ENCODE measurements at regions not wholly inside any gene's neighbourhood (a gene's known extent, or its start where the extent isn't known, plus 50 kb on each side); places are given as distances from the start of the nearest gene placed in this dataset.

DNA sequence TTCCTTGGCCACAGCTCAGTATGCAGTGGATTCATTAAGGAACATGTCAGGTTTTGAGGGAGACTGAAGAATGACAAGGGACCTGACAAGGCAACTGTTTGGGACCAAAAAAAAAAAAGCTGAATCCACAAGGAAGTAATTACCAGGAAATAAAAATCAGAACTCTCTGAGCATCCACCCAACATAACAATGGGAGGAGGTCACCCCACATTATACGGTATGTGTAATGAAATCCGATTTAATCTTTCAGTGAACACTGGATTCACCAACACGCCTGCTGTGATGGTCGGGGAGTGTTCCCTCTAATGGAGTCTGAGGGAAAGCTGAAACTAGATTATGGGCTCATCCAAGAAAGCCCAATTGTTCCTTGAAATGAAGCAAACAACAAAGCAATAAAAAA is 329.3 kb downstream of the ETAA1 start:
- TF ChIP-seq MXI1 (conservative IDR thresholded peaks at IDR 0.05; ENCODE audit: poor library complexity, severe bottlenecking) (no peak), SMC3 (conservative IDR thresholded peaks at IDR 0.05; ENCODE audit: poor library complexity) (no peak), RAD21 (conservative IDR thresholded peaks at IDR 0.05) (no peak), TAF1 (IDR thresholded peaks at IDR 0.05; ENCODE audit: low read depth) (no peak), EZH2 (IDR thresholded peaks at IDR 0.05; ENCODE audit: borderline replicate concordance, insufficient read depth, low read length, poor library complexity, severe bottlenecking) (no peak), POLR2AphosphoS5 (IDR thresholded peaks at IDR 0.05) (no peak), EP300 (conservative IDR thresholded peaks at IDR 0.05; ENCODE audit: poor library complexity, severe bottlenecking) (no peak)
- TF ChIP-seq, protein P1, sequence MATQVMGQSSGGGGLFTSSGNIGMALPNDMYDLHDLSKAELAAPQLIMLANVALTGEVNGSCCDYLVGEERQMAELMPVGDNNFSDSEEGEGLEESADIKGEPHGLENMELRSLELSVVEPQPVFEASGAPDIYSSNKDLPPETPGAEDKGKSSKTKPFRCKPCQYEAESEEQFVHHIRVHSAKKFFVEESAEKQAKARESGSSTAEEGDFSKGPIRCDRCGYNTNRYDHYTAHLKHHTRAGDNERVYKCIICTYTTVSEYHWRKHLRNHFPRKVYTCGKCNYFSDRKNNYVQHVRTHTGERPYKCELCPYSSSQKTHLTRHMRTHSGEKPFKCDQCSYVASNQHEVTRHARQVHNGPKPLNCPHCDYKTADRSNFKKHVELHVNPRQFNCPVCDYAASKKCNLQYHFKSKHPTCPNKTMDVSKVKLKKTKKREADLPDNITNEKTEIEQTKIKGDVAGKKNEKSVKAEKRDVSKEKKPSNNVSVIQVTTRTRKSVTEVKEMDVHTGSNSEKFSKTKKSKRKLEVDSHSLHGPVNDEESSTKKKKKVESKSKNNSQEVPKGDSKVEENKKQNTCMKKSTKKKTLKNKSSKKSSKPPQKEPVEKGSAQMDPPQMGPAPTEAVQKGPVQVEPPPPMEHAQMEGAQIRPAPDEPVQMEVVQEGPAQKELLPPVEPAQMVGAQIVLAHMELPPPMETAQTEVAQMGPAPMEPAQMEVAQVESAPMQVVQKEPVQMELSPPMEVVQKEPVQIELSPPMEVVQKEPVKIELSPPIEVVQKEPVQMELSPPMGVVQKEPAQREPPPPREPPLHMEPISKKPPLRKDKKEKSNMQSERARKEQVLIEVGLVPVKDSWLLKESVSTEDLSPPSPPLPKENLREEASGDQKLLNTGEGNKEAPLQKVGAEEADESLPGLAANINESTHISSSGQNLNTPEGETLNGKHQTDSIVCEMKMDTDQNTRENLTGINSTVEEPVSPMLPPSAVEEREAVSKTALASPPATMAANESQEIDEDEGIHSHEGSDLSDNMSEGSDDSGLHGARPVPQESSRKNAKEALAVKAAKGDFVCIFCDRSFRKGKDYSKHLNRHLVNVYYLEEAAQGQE (IDR thresholded peaks at IDR 0.05; ENCODE audit: borderline replicate concordance) = no peak
- TF ChIP-seq, protein P2, sequence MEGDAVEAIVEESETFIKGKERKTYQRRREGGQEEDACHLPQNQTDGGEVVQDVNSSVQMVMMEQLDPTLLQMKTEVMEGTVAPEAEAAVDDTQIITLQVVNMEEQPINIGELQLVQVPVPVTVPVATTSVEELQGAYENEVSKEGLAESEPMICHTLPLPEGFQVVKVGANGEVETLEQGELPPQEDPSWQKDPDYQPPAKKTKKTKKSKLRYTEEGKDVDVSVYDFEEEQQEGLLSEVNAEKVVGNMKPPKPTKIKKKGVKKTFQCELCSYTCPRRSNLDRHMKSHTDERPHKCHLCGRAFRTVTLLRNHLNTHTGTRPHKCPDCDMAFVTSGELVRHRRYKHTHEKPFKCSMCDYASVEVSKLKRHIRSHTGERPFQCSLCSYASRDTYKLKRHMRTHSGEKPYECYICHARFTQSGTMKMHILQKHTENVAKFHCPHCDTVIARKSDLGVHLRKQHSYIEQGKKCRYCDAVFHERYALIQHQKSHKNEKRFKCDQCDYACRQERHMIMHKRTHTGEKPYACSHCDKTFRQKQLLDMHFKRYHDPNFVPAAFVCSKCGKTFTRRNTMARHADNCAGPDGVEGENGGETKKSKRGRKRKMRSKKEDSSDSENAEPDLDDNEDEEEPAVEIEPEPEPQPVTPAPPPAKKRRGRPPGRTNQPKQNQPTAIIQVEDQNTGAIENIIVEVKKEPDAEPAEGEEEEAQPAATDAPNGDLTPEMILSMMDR (IDR thresholded peaks at IDR 0.05; ENCODE audit: poor library complexity, severe bottlenecking) = no peak
- no peaks in the 10 kb centered on the region for H3K9me3 ChIP-seq (ENCODE audit: low read length)
- no peaks in the 10 kb centered on the region for H3K79me2 ChIP-seq (replicated peaks; ENCODE audit: insufficient read depth, low read length)
- H4K20me1 ChIP-seq (ENCODE audit: insufficient read depth) = no peaks in the 10 kb centered on the region
- no peak overlapping the region for H3K9ac ChIP-seq (ENCODE audit: low read length)
- H3F3A ChIP-seq (ENCODE audit: insufficient read depth, low read length, poor library complexity, severe bottlenecking) = no peaks in the 10 kb centered on the region
- H3K4me2 ChIP-seq (ENCODE audit: low read length) = no peak overlapping the region
- H3K36me3 ChIP-seq (ENCODE audit: insufficient read depth, low read length) = no peaks in the 10 kb centered on the region
- H3K4me3 ChIP-seq (ENCODE audit: low read length) = no peak overlapping the region
- H3K9me2 ChIP-seq (ENCODE audit: insufficient read depth, low read length) = no peaks in the 10 kb centered on the region
- H3K27me3 ChIP-seq (ENCODE audit: insufficient read depth, low read depth, low read length) = no peaks in the 10 kb centered on the region
- no peak overlapping the region for H3K27ac ChIP-seq (ENCODE audit: low read length)
- no peak overlapping the region for H2AFZ ChIP-seq (ENCODE audit: low read depth, low read length)

DNA sequence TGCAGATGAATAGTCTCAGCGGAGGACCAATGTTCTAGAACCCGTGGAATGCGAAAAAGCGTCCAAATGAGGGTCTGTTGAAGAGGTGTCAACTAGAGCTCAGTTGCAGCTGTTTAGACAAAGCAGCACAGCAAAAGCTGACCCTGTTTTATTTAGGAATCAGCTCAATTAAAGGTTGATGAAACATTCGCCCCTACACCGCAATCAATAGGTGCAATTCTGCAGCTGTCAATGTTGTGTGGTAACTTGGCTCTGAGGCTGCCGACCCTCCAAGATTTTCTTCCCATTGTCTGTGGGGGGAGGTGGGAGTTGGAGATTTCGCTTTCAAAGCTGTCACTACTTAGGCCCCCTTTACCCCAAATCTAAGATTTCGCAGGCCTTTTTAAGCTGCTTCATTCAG is 330.0 kb downstream of the ETAA1 start:
- no peaks in the 10 kb centered on the region for H3K9me3 ChIP-seq (ENCODE audit: low read length)
- H3K9ac ChIP-seq (ENCODE audit: low read length) = no peak overlapping the region
- H3K9me2 ChIP-seq (ENCODE audit: insufficient read depth, low read length) = no peaks in the 10 kb centered on the region
- H3K4me3 ChIP-seq (ENCODE audit: low read length) = no peak overlapping the region
- H3K27me3 ChIP-seq (ENCODE audit: insufficient read depth, low read depth, low read length) = no peaks in the 10 kb centered on the region
- H2AFZ ChIP-seq (ENCODE audit: low read depth, low read length) = no peak overlapping the region
- H3K36me3 ChIP-seq (ENCODE audit: insufficient read depth, low read length) = no peaks in the 10 kb centered on the region
- TF ChIP-seq EP300 (conservative IDR thresholded peaks at IDR 0.05; ENCODE audit: poor library complexity, severe bottlenecking) = no peak
- TF ChIP-seq, protein P2 (IDR thresholded peaks at IDR 0.05; ENCODE audit: poor library complexity, severe bottlenecking) = no peak
- no peak for TF ChIP-seq POLR2AphosphoS5 (IDR thresholded peaks at IDR 0.05)
- TF ChIP-seq, protein P1 (IDR thresholded peaks at IDR 0.05; ENCODE audit: borderline replicate concordance) = no peak
- no peak for TF ChIP-seq SMC3 (conservative IDR thresholded peaks at IDR 0.05; ENCODE audit: poor library complexity)
- TF ChIP-seq TAF1 (IDR thresholded peaks at IDR 0.05; ENCODE audit: low read depth) = no peak
- H3K4me2 ChIP-seq (ENCODE audit: low read length) = no peak overlapping the region
- H3K27ac ChIP-seq (ENCODE audit: low read length) = no peak overlapping the region
- no peaks in the 10 kb centered on the region for H3K79me2 ChIP-seq (replicated peaks; ENCODE audit: insufficient read depth, low read length)
- no peaks in the 10 kb centered on the region for H3F3A ChIP-seq (ENCODE audit: insufficient read depth, low read length, poor library complexity, severe bottlenecking)
- no peaks in the 10 kb centered on the region for H4K20me1 ChIP-seq (ENCODE audit: insufficient read depth)

All from neural cell (in vitro differentiated cells).